ENCODE measurements at regions not wholly inside any gene's neighbourhood (a gene's known extent, or its start where the extent isn't known, plus 50 kb on each side); places are given as distances from the start of the nearest gene placed in this dataset.

DNA sequence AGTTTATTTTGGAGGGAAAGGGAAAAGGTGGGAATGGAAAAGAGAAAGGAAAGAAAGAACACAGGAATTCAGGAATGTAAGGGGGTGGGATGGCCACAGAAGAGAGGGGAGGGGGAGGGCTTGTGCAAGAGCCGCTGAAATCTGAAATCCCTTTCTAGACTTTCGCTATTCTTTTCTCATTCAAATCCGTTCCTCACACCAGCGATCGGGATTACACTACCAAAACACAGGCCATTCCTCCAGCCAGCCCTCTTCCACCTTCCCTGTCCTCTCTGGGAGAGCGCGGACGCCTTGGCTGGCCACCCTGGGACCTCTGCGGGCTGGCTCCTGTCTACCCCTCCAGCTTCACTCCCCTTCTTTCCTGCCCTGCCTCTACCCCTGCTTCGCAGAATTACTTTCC lies 102.3 kb downstream of the CDCA7 start:
- Mint-ChIP-seq H3K4me1 (ENCODE audit: unreplicated experiment) (peaks cover 9% of the 10 kb centered on the region), H3K27me3 (ENCODE audit: unreplicated experiment) (peaks cover 4% of the 10 kb centered on the region)

DNA sequence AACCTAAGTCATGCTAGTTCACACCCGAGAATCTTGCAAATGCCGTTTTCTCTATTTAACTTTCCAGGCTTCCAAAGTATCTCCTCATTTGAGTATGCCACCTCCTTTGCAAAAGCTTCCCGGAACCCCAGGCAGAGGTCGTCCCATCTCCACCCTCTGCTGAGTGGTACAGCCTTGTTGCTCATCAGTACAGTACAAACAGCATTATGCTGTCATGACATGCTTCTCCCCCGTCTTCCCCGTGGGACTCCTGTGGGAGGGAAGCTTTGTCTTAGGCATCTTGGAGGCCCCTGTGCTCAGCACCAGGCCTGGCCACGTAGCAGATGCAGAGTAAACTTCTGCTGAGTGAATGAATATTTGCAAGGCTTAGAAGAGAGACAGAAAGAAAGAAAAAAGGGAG lies 102.7 kb downstream of the CDCA7 start:
- no peaks in the 10 kb centered on the region for H3K9me3 Mint-ChIP-seq (ENCODE audit: unreplicated experiment)

More for the DNA sequence above, 102.3 kb downstream of the CDCA7 start:
- H3K9me3 Mint-ChIP-seq (ENCODE audit: unreplicated experiment), result no peaks in the 10 kb centered on the region
- no peak overlapping the region for H3K4me3 Mint-ChIP-seq (ENCODE audit: unreplicated experiment)
- TF ChIP-seq, protein P1, sequence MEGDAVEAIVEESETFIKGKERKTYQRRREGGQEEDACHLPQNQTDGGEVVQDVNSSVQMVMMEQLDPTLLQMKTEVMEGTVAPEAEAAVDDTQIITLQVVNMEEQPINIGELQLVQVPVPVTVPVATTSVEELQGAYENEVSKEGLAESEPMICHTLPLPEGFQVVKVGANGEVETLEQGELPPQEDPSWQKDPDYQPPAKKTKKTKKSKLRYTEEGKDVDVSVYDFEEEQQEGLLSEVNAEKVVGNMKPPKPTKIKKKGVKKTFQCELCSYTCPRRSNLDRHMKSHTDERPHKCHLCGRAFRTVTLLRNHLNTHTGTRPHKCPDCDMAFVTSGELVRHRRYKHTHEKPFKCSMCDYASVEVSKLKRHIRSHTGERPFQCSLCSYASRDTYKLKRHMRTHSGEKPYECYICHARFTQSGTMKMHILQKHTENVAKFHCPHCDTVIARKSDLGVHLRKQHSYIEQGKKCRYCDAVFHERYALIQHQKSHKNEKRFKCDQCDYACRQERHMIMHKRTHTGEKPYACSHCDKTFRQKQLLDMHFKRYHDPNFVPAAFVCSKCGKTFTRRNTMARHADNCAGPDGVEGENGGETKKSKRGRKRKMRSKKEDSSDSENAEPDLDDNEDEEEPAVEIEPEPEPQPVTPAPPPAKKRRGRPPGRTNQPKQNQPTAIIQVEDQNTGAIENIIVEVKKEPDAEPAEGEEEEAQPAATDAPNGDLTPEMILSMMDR (IDR thresholded peaks at IDR 0.05; ENCODE audit: unreplicated experiment), result no peak
- no peak overlapping the region for H3K27ac Mint-ChIP-seq (ENCODE audit: unreplicated experiment)
- no peak for DNase-seq (ENCODE audit: low spot score)
- H3K36me3 Mint-ChIP-seq (ENCODE audit: low read depth, unreplicated experiment), result no peaks in the 10 kb centered on the region

DNA sequence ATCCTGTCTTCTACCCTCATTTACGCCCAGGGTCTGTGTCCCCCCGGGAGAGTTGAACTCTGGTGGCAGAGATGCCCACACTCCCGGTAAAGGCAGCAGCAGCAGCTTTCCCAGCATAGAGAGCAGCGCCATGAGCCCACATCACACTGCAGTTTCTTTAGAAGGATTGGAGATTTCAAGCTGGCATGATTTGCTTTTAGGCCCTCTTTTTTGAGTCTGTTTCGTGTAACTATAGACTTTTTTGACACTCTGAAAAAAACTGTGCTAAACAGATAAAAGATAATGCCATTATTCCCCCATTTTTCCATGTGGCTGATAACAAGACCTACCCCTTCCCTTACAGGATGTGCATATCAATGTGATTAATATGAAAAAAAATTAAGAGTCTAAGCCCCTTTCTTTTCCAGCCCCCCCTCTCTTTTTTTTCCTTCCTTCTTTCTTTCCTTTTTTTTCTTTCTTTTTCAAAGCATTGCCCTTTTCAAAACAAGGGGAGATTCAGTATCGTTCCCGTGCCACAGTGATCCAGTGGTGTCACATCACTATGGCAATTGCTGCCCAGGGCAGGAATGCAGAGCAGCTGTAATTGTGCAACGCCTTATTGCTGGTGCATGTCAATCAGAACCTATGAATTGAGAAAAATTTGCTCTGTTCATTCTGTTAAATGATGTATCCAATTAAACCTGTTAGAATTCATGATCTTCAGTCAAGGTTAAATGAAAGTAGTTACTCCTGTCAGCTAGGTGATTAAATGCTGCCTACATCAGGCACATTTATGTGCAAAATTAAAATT lies 104.5 kb downstream of the CDCA7 start:
- DNase-seq (ENCODE audit: low spot score), result no peak
- TF ChIP-seq, protein P1 (IDR thresholded peaks at IDR 0.05; ENCODE audit: unreplicated experiment), result no peak
- H3K27ac Mint-ChIP-seq (ENCODE audit: unreplicated experiment), result no peak overlapping the region
- H3K4me1 Mint-ChIP-seq (ENCODE audit: unreplicated experiment), result peaks cover 12% of the 10 kb centered on the region
- no peaks in the 10 kb centered on the region for H3K9me3 Mint-ChIP-seq (ENCODE audit: unreplicated experiment)
- no peaks in the 10 kb centered on the region for H3K36me3 Mint-ChIP-seq (ENCODE audit: low read depth, unreplicated experiment)
- H3K4me3 Mint-ChIP-seq (ENCODE audit: unreplicated experiment), result no peak overlapping the region
- H3K27me3 Mint-ChIP-seq (ENCODE audit: unreplicated experiment), result peaks cover 4% of the 10 kb centered on the region

More for the DNA sequence above, 102.7 kb downstream of the CDCA7 start:
- Mint-ChIP-seq H3K27me3 (ENCODE audit: unreplicated experiment) (peaks cover 4% of the 10 kb centered on the region), H3K27ac (ENCODE audit: unreplicated experiment) (no peak overlapping the region), H3K36me3 (ENCODE audit: low read depth, unreplicated experiment) (no peaks in the 10 kb centered on the region), H3K4me1 (ENCODE audit: unreplicated experiment) (peaks cover 9% of the 10 kb centered on the region), H3K4me3 (ENCODE audit: unreplicated experiment) (no peak overlapping the region)
- no peak for DNase-seq (ENCODE audit: low spot score)
- TF ChIP-seq, protein P1 (IDR thresholded peaks at IDR 0.05; ENCODE audit: unreplicated experiment), result no peak

DNA sequence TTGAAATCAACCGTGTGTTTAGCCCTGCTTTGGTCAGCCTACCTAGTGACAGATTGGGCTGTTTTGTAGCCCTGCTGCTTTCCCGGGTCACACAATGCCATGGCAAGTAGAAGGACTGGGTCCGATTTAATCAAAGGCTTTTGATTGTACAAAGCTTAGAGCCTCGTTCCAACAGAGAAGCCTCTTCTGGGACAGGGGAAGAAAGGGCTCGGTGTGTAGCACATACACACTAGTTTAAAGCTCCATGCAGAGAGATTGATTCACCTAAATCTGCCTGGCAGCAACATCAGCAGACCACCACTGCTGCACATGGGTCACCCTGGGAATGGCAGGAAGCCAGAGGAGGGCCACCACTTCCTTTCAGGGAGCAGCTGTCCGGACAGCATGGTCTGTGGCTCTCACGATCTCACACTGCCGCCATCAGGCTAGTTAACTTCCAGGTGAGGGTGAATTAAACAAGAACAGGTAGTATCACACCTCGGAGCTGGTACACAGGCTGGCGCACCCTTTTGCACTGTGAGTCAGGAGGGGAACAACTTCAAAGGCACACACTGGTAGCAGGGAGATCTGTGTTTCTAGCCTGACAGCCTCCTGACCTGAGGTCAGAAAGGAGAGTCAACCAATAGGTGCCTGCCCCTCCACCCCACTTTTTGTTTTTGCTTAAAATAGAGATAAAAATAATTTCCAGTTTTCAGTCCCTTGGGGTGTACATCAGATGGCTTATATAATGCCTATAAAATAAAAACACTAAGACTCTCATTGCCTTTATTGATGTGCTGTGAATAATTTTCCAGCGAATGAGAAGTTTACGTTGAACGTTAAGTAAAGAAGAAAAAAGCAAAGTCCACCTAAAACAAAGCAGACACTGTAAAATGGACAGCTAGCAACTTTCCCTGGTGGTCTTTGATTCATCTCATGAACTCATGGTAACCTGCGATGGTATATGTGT lies 108.5 kb downstream of the CDCA7 start:
- H3K27ac Mint-ChIP-seq (ENCODE audit: unreplicated experiment), result no peak overlapping the region
- H3K36me3 Mint-ChIP-seq (ENCODE audit: low read depth, unreplicated experiment), result no peaks in the 10 kb centered on the region
- H3K27me3 Mint-ChIP-seq (ENCODE audit: unreplicated experiment), result no peaks in the 10 kb centered on the region
- H3K9me3 Mint-ChIP-seq (ENCODE audit: unreplicated experiment), result no peaks in the 10 kb centered on the region
- no peak overlapping the region for H3K4me3 Mint-ChIP-seq (ENCODE audit: unreplicated experiment)
- TF ChIP-seq, protein P1 (IDR thresholded peaks at IDR 0.05; ENCODE audit: unreplicated experiment), result no peak
- H3K4me1 Mint-ChIP-seq (ENCODE audit: unreplicated experiment), result peaks cover 14% of the 10 kb centered on the region
- no peak for DNase-seq (ENCODE audit: low spot score)

All from endothelial cell (in vitro differentiated cells).